Non-pigmented ciliary epithelial cell (primary cell): ENCODE measurements at regions not wholly inside any gene's neighbourhood (a gene's known extent, or its start where the extent isn't known, plus 50 kb on each side); places are given as distances from the start of the nearest gene placed in this dataset.
"Not testable (repeated sequence)": the region's sequence is repeated elsewhere in the genome, so short reads cannot be mapped to it uniquely, and the experiment has no call there.

ENCODE experiments used
- DNase-seq: peaks from one replicate; pipeline ENCODE4 v3.0.0-alpha.2; 2010; ENCODE audit warnings: low read depth

GRCh38 chr2:81050580-81051095, 746.1 kb upstream of the LRRTM1 start:
- no peak for DNase-seq

GRCh38 chr2:81043681-81044080, 739.1 kb upstream of the LRRTM1 start:
- no peak for DNase-seq

- DNase-seq: no peak
Observed at GRCh38 chr2:81007104-81007503, 702.6 kb upstream of the LRRTM1 start.

- no peak for DNase-seq
Observed at GRCh38 chr2:81002906-81003305, 698.4 kb upstream of the LRRTM1 start.

- no peak for DNase-seq
Observed at GRCh38 chr2:80987466-80987865, 682.9 kb upstream of the LRRTM1 start.

GRCh38 chr2:80969900-80970299, 665.3 kb upstream of the LRRTM1 start:
- DNase-seq: no peak

- no peak for DNase-seq
Observed at GRCh38 chr2:80968450-80968849, 663.9 kb upstream of the LRRTM1 start.

GRCh38 chr2:80947601-80948130, 643.1 kb upstream of the LRRTM1 start:
- DNase-seq: no peak

GRCh38 chr2:80943487-80943886, 638.9 kb upstream of the LRRTM1 start:
- no peak for DNase-seq

GRCh38 chr2:80942766-80943165, 638.2 kb upstream of the LRRTM1 start:
- no peak for DNase-seq

- DNase-seq: no peak
Observed at GRCh38 chr2:80938463-80938862, 633.9 kb upstream of the LRRTM1 start.

- not testable (repeated sequence) for DNase-seq
Observed at GRCh38 chr2:80931820-80932219, 627.3 kb upstream of the LRRTM1 start.

GRCh38 chr2:80930777-80931176, 626.2 kb upstream of the LRRTM1 start:
- DNase-seq: no peak

- no peak for DNase-seq
Observed at GRCh38 chr2:80926168-80926567, 621.6 kb upstream of the LRRTM1 start.

GRCh38 chr2:80896576-80896975, 592.0 kb upstream of the LRRTM1 start:
- no peak for DNase-seq

- DNase-seq: no peak
Observed at GRCh38 chr2:80894486-80894885, 589.9 kb upstream of the LRRTM1 start.

GRCh38 chr2:80893711-80894110, 589.2 kb upstream of the LRRTM1 start:
- DNase-seq: no peak

GRCh38 chr2:80889009-80889408, 584.5 kb upstream of the LRRTM1 start:
- DNase-seq: no peak

- DNase-seq: no peak
Observed at GRCh38 chr2:80887841-80888378, 583.4 kb upstream of the LRRTM1 start.

- no peak for DNase-seq
Observed at GRCh38 chr2:80874374-80874773, 569.8 kb upstream of the LRRTM1 start.

- DNase-seq: no peak
Observed at GRCh38 chr2:80869858-80870438, 565.4 kb upstream of the LRRTM1 start.

GRCh38 chr2:80863147-80863714, 558.7 kb upstream of the LRRTM1 start:
- DNase-seq: no peak

- DNase-seq: no peak
Observed at GRCh38 chr2:80858965-80859364, 554.4 kb upstream of the LRRTM1 start.

GRCh38 chr2:80856227-80856626, 551.7 kb upstream of the LRRTM1 start:
- DNase-seq: no peak
